ENCODE measurements at regions not wholly inside any gene's neighbourhood (a gene's known extent, or its start where the extent isn't known, plus 50 kb on each side); places are given as distances from the start of the nearest gene placed in this dataset.

DNA sequence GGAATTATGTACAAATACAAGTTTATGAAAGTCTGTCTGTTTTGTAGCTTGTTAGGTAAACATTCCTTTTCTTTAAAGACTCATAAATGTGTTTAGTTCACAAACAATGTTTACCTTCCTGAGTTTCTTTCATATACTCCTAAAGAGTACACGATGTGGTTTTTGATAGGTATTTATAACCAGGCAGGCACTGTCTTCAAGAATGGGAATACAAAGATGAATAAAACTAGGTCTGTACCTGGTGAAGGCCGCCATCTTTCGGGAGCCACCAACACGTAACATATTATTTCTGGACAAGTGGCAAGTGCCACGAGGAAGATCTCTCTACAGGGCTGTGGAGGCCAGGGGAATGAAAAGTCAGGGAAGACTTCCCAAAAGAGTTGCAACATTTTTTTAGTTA, 144.6 kb upstream of the RASSF8 start:
- TF ChIP-seq, protein P1, sequence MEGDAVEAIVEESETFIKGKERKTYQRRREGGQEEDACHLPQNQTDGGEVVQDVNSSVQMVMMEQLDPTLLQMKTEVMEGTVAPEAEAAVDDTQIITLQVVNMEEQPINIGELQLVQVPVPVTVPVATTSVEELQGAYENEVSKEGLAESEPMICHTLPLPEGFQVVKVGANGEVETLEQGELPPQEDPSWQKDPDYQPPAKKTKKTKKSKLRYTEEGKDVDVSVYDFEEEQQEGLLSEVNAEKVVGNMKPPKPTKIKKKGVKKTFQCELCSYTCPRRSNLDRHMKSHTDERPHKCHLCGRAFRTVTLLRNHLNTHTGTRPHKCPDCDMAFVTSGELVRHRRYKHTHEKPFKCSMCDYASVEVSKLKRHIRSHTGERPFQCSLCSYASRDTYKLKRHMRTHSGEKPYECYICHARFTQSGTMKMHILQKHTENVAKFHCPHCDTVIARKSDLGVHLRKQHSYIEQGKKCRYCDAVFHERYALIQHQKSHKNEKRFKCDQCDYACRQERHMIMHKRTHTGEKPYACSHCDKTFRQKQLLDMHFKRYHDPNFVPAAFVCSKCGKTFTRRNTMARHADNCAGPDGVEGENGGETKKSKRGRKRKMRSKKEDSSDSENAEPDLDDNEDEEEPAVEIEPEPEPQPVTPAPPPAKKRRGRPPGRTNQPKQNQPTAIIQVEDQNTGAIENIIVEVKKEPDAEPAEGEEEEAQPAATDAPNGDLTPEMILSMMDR (IDR thresholded peaks at IDR 0.05; ENCODE audit: low read length) = no peak
- TF ChIP-seq EZH2phosphoT487 (IDR thresholded peaks at IDR 0.05; ENCODE audit: low read length) (no peak), EZH2 (optimal IDR thresholded peaks at IDR 0.05; ENCODE audit: low read depth, low read length) (no peak)

Measured in MM.1S (cell line).